Right lobe of liver (tissue), 4 donors: ENCODE measurements at regions not wholly inside any gene's neighbourhood (a gene's known extent, or its start where the extent isn't known, plus 50 kb on each side); places are given as distances from the start of the nearest gene placed in this dataset.

Experiments used
- POLR2A ChIP-seq: fragments of 450-650 bp; IDR thresholded peaks from one replicate; pipeline ENCODE4 v1.6.1; 2017; ENCODE audit warnings: antibody characterized with exemption, mild to moderate bottlenecking
- TF ChIP-seq, protein P1 (sequence below), 4 donors: fragments of 200-600 bp in 3 of 4; fragments of 450-650 bp in 1 of 4; IDR thresholded peaks; one replicate each; pipeline versions ENCODE4 v1.5.1 to v1.8.0; 2016 to 2022; ENCODE audit warnings: antibody characterized with exemption in 4 of 4, mild to moderate bottlenecking in 2 of 4
- donor health status: DM: no; HTN: no; CAD: no.
- donor health status: DM: no; HTN: no; CAD: no.
- donor health status: DM: no; HTN: yes; CAD: no.

DNA sequence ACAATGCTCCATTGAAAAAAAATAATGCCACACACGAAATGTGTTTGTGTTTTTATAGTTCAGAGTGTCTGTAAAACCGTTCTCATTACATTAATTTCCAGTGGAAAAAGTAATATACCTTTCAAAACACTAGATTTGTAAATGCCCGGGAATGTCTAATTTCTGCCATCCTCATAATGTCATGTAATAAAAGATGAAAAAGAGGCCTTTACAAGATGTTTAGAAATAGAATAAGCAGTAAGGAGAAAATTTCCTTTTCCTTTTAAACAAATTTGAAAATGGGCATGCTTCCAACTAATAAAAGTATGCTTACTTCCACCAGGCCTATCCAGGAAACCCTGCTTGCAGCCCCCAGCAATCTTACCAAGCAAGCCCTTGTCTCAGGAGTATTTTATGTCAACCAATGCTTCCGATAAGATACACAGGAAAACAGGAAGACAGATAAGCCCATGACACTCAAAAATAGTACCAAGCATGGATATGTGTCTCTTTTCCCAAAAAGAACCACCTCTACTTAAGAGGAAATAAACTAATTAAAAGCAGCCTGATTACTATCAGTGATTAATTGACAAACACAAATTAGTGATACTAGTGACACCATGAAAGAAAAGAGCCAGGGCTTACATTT lies 894.7 kb upstream of the INTU start:
- TF ChIP-seq, protein P1, sequence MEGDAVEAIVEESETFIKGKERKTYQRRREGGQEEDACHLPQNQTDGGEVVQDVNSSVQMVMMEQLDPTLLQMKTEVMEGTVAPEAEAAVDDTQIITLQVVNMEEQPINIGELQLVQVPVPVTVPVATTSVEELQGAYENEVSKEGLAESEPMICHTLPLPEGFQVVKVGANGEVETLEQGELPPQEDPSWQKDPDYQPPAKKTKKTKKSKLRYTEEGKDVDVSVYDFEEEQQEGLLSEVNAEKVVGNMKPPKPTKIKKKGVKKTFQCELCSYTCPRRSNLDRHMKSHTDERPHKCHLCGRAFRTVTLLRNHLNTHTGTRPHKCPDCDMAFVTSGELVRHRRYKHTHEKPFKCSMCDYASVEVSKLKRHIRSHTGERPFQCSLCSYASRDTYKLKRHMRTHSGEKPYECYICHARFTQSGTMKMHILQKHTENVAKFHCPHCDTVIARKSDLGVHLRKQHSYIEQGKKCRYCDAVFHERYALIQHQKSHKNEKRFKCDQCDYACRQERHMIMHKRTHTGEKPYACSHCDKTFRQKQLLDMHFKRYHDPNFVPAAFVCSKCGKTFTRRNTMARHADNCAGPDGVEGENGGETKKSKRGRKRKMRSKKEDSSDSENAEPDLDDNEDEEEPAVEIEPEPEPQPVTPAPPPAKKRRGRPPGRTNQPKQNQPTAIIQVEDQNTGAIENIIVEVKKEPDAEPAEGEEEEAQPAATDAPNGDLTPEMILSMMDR (IDR thresholded peaks at IDR 0.05), result no peak
- no peak for TF ChIP-seq POLR2A
